NB4 (cell line): ENCODE measurements at regions not wholly inside any gene's neighbourhood (a gene's known extent, or its start where the extent isn't known, plus 50 kb on each side); places are given as distances from the start of the nearest gene placed in this dataset.

Experiments used
- DNase-seq: peaks from one replicate; pipeline ENCODE4 v3.0.0; 2010; ENCODE audit warnings: low read depth
- H3K4me3 ChIP-seq: one replicate; pipeline ENCODE4 v1.5.1; 2011; ENCODE audit warnings: mild to moderate bottlenecking, low read depth, low read length, moderate library complexity
- MYC ChIP-seq: IDR thresholded peaks from 2 replicates; pipeline ENCODE4 v1.6.1; 2011; ENCODE audit warnings: low read depth, low read length
- POLR2A ChIP-seq: IDR thresholded peaks from 2 replicates; pipeline ENCODE4 v1.6.1; 2011; ENCODE audit warnings: mild to moderate bottlenecking; ENCODE audit not compliant: insufficient read length; ENCODE audit errors: extremely low read depth
- TF ChIP-seq, protein P1 (sequence below): IDR thresholded peaks from 2 replicates; pipeline ENCODE4 v1.6.1; 2011; ENCODE audit warnings: low read depth, low read length
- TF ChIP-seq, protein P2 (sequence below): IDR thresholded peaks from one replicate; pipeline ENCODE4 v1.5.1; 2012; ENCODE audit warnings: low read depth, low read length

DNA sequence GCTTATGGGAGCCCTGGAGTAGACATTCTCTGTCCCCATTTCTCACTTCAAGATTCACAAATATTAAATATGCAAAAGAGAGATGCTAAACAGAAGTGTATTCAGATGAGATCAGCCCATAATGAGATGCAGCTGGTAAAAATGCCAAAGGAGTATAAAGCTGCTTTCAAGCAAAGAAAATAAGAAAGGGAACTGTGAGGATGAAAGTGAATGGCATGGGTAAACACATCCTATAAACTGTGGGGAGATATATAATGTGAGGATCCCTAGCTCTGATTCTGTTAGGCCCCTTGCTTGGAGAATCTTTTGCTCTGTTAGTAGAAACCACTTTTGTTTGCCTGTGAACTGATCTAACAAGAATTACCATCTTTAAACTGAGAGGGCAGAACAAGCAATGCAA is 396.6 kb downstream of the SOX2 start:
- TF ChIP-seq, protein P1, sequence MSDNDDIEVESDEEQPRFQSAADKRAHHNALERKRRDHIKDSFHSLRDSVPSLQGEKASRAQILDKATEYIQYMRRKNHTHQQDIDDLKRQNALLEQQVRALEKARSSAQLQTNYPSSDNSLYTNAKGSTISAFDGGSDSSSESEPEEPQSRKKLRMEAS: no peak
- DNase-seq: no peak
- no peak overlapping the region for H3K4me3 ChIP-seq

DNA sequence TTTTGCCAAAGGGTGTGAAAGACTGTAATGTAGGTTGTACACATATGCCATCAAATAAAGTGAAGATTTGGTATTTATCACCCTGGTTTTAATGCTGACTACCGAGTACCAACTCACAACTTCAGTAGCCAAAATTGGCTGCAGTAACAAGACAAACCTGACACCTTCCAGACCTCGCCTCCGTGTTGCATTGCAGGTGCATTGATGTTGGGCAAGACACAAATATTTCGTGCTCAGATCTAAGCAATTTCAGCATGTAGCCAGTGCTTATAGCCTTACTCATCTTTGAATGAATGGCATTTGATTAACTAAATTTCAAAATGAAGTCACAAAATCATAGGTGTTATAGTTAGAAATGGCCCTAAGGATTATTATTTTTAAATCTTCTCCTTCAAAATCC is 400.2 kb downstream of the SOX2 start:
- no peak overlapping the region for H3K4me3 ChIP-seq
- DNase-seq: no peak
- TF ChIP-seq, protein P1: no peak
- TF ChIP-seq, protein P2, sequence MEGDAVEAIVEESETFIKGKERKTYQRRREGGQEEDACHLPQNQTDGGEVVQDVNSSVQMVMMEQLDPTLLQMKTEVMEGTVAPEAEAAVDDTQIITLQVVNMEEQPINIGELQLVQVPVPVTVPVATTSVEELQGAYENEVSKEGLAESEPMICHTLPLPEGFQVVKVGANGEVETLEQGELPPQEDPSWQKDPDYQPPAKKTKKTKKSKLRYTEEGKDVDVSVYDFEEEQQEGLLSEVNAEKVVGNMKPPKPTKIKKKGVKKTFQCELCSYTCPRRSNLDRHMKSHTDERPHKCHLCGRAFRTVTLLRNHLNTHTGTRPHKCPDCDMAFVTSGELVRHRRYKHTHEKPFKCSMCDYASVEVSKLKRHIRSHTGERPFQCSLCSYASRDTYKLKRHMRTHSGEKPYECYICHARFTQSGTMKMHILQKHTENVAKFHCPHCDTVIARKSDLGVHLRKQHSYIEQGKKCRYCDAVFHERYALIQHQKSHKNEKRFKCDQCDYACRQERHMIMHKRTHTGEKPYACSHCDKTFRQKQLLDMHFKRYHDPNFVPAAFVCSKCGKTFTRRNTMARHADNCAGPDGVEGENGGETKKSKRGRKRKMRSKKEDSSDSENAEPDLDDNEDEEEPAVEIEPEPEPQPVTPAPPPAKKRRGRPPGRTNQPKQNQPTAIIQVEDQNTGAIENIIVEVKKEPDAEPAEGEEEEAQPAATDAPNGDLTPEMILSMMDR: no peak
- TF ChIP-seq POLR2A: no peak
- no peak for TF ChIP-seq MYC

DNA sequence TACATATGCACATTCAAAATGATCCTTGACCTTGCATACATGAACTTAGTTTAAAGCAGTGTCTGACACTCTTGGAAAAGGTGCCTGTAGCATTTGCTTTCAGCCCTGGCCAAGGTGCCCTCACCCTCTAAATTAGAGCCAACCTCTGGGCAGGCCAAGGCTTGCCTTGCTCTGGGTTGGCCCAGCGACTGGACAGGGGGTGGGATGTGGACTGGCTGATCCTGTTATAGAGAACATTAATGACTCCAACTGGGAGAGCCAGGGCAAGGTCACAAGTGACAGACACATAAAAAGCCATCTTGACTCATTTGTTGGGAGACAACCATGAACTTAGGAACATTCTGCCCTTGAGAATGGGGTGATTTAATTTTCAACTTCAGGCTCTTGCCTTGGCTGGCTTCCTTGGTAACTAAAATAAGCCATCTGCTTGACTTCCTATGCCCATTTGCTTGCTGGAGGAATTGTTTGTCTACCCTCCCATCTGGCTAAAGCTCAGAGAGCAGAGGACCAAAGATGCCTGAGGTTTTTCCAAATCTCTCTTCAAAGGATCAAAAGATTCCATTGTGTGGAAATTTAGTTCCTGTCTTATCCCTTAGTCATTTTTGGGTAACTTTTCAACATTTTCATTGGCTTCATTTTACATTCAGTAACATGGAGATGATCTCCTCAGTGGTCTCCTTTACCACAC is 403.7 kb downstream of the SOX2 start:
- no peak overlapping the region for H3K4me3 ChIP-seq
- DNase-seq: no peak
- TF ChIP-seq, protein P1: no peak
- no peak for TF ChIP-seq MYC
- no peak for TF ChIP-seq POLR2A
- TF ChIP-seq, protein P2: no peak

DNA sequence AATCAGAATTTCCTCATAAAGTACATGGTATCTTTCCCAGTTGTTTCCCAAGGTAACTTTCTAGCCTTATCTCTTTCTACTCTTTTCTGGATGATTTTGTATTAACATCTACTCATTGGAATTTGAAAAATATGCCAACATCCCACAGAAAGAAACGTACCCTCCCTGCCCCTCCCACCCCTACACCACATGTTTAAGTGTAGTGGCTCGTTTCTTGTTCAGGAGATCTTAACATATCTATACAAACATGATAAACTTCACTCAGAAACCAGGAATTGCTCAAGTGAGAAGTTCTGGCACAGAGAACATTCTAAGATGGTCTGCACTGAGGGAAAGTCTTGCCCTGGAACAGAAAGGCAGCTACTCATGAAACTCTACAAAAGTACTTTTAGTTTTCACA is 404.7 kb downstream of the SOX2 start:
- DNase-seq: no peak
- TF ChIP-seq, protein P1: no peak
- TF ChIP-seq, protein P2: no peak
- TF ChIP-seq POLR2A (no peak), MYC (no peak)
- H3K4me3 ChIP-seq: no peak overlapping the region

DNA sequence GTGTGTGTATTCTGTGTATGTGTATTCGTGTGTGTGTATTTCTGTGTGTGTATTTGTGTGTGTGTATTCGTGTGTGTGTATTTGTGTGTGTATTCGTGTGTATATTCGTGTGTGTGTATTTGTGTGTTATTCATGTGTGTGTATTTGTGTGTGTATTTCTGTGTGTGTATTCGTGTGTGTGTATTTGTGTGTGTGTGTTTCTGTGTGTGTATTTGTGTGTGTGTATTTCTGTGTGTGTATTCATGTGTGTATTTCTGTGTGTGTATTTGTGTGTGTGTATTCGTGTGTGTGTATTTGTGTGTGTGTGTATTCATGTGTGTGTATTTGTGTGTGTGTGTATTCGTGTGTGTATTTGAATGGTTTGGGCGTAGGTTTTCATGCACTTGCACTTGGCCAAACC is 405.4 kb downstream of the SOX2 start:
- TF ChIP-seq MYC (no peak), POLR2A (no peak)
- TF ChIP-seq, protein P1: no peak
- TF ChIP-seq, protein P2: no peak
- H3K4me3 ChIP-seq: no peak overlapping the region
- no peak for DNase-seq

DNA sequence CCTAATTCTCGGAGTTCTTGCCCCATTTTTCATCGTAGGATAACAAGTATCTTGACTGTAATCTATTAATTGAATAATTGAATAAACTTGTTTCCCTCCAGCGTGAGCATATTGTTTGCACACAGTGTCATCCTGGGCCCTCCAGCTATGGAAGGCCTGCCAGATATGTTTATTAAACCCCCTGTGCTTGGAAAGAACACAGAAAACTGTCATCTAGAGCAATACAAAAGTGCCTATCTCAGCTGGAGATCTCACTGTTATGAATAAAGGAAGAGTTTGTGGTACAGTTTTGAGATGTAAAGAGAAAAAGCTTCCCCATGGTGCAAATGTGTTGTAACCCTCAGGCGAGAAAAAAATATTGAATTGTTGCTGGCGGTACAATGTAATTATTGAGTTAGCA is 405.9 kb downstream of the SOX2 start:
- H3K4me3 ChIP-seq: no peak overlapping the region
- DNase-seq: no peak
- TF ChIP-seq MYC (no peak), POLR2A (no peak)
- TF ChIP-seq, protein P2: no peak
- TF ChIP-seq, protein P1: no peak
